Stomach (tissue), 4 donors: ENCODE measurements at regions not wholly inside any gene's neighbourhood (a gene's known extent, or its start where the extent isn't known, plus 50 kb on each side); places are given as distances from the start of the nearest gene placed in this dataset.

ENCODE experiments used
- CTCF ChIP-seq, 7 experiments: fragments of 450-650 bp in 4 of 7; fragments of 200-600 bp in 3 of 7; sonication (generic) in 3 of 7; IDR thresholded peaks; one replicate each; pipeline ENCODE4 v1.5.1; 2016 to 2019; ENCODE audit warnings: antibody characterized with exemption in 7 of 7, control low read depth in 2 of 7, mild to moderate bottlenecking in 1 of 7
- POLR2A ChIP-seq, 4 donors: fragments of 450-650 bp; IDR thresholded peaks; one replicate each; pipeline ENCODE4 v1.6.1; 2016; ENCODE audit warnings: antibody characterized with exemption in 4 of 4, control low read depth in 2 of 4, mild to moderate bottlenecking in 1 of 4, moderate library complexity in 1 of 4
- POLR2AphosphoS5 ChIP-seq, 3 donors: sonication (generic); formaldehyde crosslinking; IDR thresholded peaks; one replicate each; pipeline ENCODE4 v1.6.1; 2016; ENCODE audit warnings: antibody characterized with exemption in 3 of 3

- no peak for TF ChIP-seq POLR2A (IDR thresholded peaks at IDR 0.05)
- no peak for TF ChIP-seq CTCF (IDR thresholded peaks at IDR 0.05)
- no peak for TF ChIP-seq POLR2AphosphoS5 (IDR thresholded peaks at IDR 0.05)
Observed at GRCh38 chr9:14418301-14418940, 104.5 kb upstream of the NFIB start.
